ENCODE measurements at regions not wholly inside any gene's neighbourhood (a gene's known extent, or its start where the extent isn't known, plus 50 kb on each side); places are given as distances from the start of the nearest gene placed in this dataset.

DNA sequence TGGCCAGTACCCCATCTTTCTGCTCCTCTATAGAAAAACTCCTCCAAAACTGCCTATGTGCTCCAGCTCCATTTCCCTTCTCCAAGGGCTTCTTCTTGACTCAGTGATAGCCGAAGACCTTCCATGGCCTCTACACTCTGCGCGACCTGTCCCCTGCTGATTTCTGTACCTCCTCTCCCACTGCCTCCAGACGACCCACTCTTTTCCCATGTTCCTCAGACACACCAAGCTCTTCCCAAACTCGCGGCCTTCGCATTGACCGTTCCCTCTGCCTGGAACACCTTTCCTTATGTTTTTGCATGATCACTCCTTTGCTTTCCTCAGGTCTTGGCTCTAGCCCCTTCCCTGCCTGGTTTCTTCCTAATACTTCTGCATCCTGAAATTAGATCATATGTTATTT lies 255.6 kb upstream of the SDK2 start:
- no peaks in the 10 kb centered on the region for H3K27me3 ChIP-seq (ENCODE audit: control insufficient read depth, insufficient read depth, low read length)
- CTCF ChIA-PET, result no interaction called here
- POLR2A ChIA-PET, result no interaction called here
- H3K36me3 ChIP-seq (ENCODE audit: control insufficient read depth, insufficient read depth, low read length), result no peaks in the 10 kb centered on the region
- no peak for DNase-seq (ENCODE audit: low read depth)
- H3K4me3 ChIP-seq (ENCODE audit: low read depth, low read length), result no peak overlapping the region
- TF ChIP-seq, protein P1, sequence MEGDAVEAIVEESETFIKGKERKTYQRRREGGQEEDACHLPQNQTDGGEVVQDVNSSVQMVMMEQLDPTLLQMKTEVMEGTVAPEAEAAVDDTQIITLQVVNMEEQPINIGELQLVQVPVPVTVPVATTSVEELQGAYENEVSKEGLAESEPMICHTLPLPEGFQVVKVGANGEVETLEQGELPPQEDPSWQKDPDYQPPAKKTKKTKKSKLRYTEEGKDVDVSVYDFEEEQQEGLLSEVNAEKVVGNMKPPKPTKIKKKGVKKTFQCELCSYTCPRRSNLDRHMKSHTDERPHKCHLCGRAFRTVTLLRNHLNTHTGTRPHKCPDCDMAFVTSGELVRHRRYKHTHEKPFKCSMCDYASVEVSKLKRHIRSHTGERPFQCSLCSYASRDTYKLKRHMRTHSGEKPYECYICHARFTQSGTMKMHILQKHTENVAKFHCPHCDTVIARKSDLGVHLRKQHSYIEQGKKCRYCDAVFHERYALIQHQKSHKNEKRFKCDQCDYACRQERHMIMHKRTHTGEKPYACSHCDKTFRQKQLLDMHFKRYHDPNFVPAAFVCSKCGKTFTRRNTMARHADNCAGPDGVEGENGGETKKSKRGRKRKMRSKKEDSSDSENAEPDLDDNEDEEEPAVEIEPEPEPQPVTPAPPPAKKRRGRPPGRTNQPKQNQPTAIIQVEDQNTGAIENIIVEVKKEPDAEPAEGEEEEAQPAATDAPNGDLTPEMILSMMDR (IDR thresholded peaks at IDR 0.05; ENCODE audit: insufficient read depth, low read depth, low read length), result no peak

DNA sequence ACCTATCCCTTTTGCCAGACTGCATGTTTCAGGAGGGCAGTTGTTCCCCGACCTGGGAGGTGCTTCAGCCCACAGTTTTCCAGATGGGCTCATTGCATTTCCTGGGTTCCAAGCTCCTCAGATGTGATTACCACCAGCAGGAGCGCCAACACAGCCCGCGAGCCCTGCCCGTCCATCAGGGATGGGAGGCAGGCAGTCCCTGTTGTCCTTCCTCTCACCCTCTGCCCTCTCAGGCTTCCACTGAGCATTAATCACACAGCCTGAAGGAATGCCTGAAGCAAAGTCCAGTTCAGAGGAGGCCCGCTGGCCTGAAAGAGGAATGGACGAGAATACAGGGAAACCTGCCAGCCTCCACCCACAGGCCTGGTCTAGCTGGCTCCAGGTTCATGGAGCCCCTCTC lies 256.3 kb upstream of the SDK2 start:
- Histone ChIP-seq H3K27me3 (ENCODE audit: control insufficient read depth, insufficient read depth, low read length) (no peaks in the 10 kb centered on the region), H3K36me3 (ENCODE audit: control insufficient read depth, insufficient read depth, low read length) (no peaks in the 10 kb centered on the region), H3K4me3 (ENCODE audit: low read depth, low read length) (no peak overlapping the region)
- TF ChIP-seq, protein P1 (IDR thresholded peaks at IDR 0.05; ENCODE audit: insufficient read depth, low read depth, low read length), result no peak
- DNase-seq (ENCODE audit: low read depth), result no peak
- CTCF ChIA-PET, result no interaction called here
- POLR2A ChIA-PET, result no interaction called here

DNA sequence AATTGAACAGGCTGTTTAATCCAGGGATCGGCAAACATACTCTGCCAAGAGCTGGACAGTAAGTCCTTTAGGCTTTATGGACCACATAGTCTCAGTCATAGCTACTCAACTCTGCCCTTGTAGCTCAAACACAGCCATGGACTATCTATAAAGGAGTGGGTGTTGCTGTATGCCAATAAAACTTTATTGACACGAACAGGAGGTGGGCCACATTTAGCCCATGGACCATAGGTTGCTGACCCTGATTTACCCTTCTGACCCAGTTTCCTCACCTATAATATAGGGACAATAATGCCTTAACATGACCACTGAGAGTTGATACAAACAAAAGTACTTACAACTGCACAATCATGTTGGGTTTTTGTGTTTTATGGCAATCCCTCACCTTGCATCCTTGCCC lies 257.0 kb upstream of the SDK2 start:
- DNase-seq (ENCODE audit: low read depth), result no peak
- CTCF ChIA-PET, result no interaction called here
- POLR2A ChIA-PET, result no interaction called here
- Histone ChIP-seq H3K36me3 (ENCODE audit: control insufficient read depth, insufficient read depth, low read length) (no peaks in the 10 kb centered on the region), H3K27me3 (ENCODE audit: control insufficient read depth, insufficient read depth, low read length) (no peaks in the 10 kb centered on the region), H3K4me3 (ENCODE audit: low read depth, low read length) (no peak overlapping the region)
- TF ChIP-seq, protein P1 (IDR thresholded peaks at IDR 0.05; ENCODE audit: insufficient read depth, low read depth, low read length), result no peak

DNA sequence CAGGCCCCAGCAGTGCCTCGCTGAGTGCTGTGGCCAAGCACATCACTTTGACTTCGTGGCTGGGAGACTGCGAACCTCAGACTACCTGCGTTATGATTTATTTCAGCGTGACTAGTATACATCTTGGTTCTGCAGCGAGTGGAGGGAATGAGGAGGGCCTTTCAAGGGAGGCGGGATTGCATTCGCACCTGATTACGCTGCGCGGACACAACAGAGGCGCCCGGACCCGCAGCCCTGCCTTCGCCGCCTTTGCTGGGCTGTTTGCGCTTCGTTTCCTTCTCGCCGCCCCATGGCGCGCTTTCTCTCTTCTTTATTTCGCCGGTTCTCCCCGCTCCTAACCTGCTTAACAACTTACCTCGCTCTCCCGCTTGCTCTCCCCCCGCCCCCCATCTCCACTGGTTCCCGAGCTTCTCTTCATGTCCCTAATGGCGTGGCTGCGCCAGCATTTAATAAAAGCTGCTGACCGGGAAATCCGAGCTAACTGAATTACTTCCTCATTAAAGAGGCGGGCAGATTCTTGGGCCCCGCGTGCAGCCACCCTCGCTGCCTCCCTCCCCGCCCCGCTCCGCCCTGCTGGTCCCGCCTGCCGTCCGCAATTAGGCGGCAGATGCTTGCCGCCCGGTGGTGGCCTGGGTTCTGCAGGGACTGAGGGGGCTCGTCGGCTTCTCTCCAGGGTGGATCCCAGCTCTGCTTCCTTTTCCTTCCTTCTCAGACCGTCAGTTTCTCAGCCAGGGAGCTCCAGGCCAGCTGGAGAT lies 257.6 kb upstream of the SDK2 start:
- TF ChIP-seq, protein P1 (IDR thresholded peaks at IDR 0.05; ENCODE audit: insufficient read depth, low read depth, low read length), result no peak
- no peaks in the 10 kb centered on the region for H3K36me3 ChIP-seq (ENCODE audit: control insufficient read depth, insufficient read depth, low read length)
- no peak overlapping the region for H3K4me3 ChIP-seq (ENCODE audit: low read depth, low read length)
- POLR2A ChIA-PET, result no interaction called here
- no peak for DNase-seq (ENCODE audit: low read depth)
- no peaks in the 10 kb centered on the region for H3K27me3 ChIP-seq (ENCODE audit: control insufficient read depth, insufficient read depth, low read length)
- CTCF ChIA-PET, result no interaction called here

DNA sequence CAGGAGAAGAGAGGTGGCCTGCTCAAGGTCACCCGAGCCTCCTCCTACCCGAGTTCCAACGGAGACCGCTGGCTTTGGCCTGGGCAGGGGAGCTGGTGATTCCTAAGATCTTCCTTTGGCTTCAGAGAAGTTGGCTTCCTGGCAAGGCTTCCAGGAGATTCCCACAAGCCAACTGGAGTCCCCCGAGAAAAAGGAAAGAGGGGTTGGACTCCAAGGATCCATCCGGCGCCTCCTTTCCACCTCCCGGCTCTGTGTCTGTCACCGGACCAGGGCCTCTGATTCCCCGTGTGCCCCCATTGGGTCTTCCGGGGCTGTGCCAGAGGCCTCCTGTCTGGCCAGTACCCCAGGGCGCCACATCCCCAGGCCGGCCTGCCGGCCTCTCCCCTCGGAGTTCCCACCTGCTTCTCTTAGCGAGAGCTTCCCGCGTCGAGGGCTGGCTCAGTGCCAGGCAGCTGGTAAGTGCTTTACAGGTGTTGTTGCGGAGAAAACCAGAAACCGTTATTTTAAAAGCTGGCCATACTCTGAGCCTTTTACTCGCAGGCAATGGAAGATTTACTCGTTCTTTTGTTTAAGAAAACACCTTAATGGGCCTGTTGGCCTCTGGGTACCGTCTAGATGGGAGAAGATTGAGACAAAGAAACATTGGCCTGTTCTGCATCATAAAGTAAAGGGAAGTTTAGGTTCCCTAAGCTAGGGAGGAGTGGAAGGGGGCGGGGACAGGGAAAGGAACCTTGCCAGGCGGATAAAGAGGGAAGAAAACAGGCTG lies 258.4 kb upstream of the SDK2 start:
- ChIA-PET POLR2A (no interaction called here), CTCF (no interaction called here)
- Histone ChIP-seq H3K4me3 (ENCODE audit: low read depth, low read length) (no peak overlapping the region), H3K36me3 (ENCODE audit: control insufficient read depth, insufficient read depth, low read length) (no peaks in the 10 kb centered on the region), H3K27me3 (ENCODE audit: control insufficient read depth, insufficient read depth, low read length) (no peaks in the 10 kb centered on the region)
- no peak for DNase-seq (ENCODE audit: low read depth)
- TF ChIP-seq, protein P1 (IDR thresholded peaks at IDR 0.05; ENCODE audit: insufficient read depth, low read depth, low read length), result no peak
